OCI-LY1 (cell line): ENCODE measurements at regions not wholly inside any gene's neighbourhood (a gene's known extent, or its start where the extent isn't known, plus 50 kb on each side); places are given as distances from the start of the nearest gene placed in this dataset.

ENCODE experiments used
- H2AFZ ChIP-seq: fragments of 200-600 bp; sonication (generic), shearing (Covaris generic); 2 replicates; pipeline ENCODE4 v1.6.0; 2014; ENCODE audit warnings: antibody characterized with exemption, mild to moderate bottlenecking, low read length
- H3F3A ChIP-seq: fragments of 200-600 bp; sonication (generic), shearing (Covaris generic); 2 replicates; pipeline ENCODE4 v1.6.0; 2014; ENCODE audit warnings: mild to moderate bottlenecking, antibody characterized with exemption, low read length, moderate library complexity; ENCODE audit not compliant: insufficient read depth
- H3K27ac ChIP-seq: fragments of 200-600 bp; sonication (generic); 2 replicates; pipeline ENCODE4 v1.5.1; 2014; ENCODE audit warnings: low read length, mixed run types, mild to moderate bottlenecking, low read depth; ENCODE audit not compliant: poor library complexity, severe bottlenecking
- H3K27me3 ChIP-seq: fragments of 200-600 bp; sonication (generic); 2 replicates; pipeline ENCODE4 v1.6.0; 2014; ENCODE audit warnings: antibody characterized with exemption, mild to moderate bottlenecking, low read length, moderate library complexity; ENCODE audit not compliant: insufficient read depth
- H3K36me3 ChIP-seq: fragments of 200-600 bp; sonication (generic); 2 replicates; pipeline ENCODE4 v1.6.1; 2014; ENCODE audit warnings: mild to moderate bottlenecking, antibody characterized with exemption, low read length, moderate library complexity, mixed read lengths; ENCODE audit not compliant: insufficient read depth
- H3K4me1 ChIP-seq: fragments of 200-600 bp; sonication (generic); 2 replicates; pipeline ENCODE4 v1.5.1; 2014; ENCODE audit warnings: mild to moderate bottlenecking, low read length, moderate library complexity; ENCODE audit not compliant: insufficient read depth, severe bottlenecking
- H3K4me2 ChIP-seq: fragments of 200-600 bp; sonication (generic), shearing (Covaris generic); 2 replicates; pipeline ENCODE4 v1.6.1; 2014; ENCODE audit warnings: low read length
- H3K4me3 ChIP-seq: fragments of 200-600 bp; sonication (generic); 2 replicates; pipeline ENCODE4 v1.5.1; 2014; ENCODE audit warnings: low read length, low read depth, mild to moderate bottlenecking, mixed read lengths; ENCODE audit not compliant: poor library complexity, severe bottlenecking
- H3K79me2 ChIP-seq: fragments of 200-600 bp; shearing (Covaris generic); 2 replicates; pipeline ENCODE4 v1.6.1; 2016; ENCODE audit warnings: mixed run types, low read length, mixed read lengths; ENCODE audit not compliant: insufficient read depth
- H3K9ac ChIP-seq: fragments of 200-600 bp; sonication (generic), shearing (Covaris generic); 2 replicates; pipeline ENCODE4 v1.6.1; 2014; ENCODE audit warnings: mild to moderate bottlenecking, low read length, mixed read lengths
- H3K9me2 ChIP-seq: fragments of 200-600 bp; sonication (generic), shearing (Covaris generic); 2 replicates; pipeline ENCODE4 v1.6.1; 2014; ENCODE audit warnings: low read depth, mild to moderate bottlenecking, low read length, mixed read lengths
- H3K9me3 ChIP-seq: fragments of 200-600 bp; shearing (Covaris generic); 2 replicates; pipeline ENCODE4 v1.6.1; 2014; ENCODE audit warnings: low read length, mixed read lengths
- H4K20me1 ChIP-seq: fragments of 200-600 bp; sonication (generic), shearing (Covaris generic); 2 replicates; pipeline ENCODE4 v1.6.0; 2016; ENCODE audit warnings: mild to moderate bottlenecking, low read length; ENCODE audit not compliant: insufficient read depth
- EZH2 ChIP-seq: fragments of 200-600 bp; sonication (generic), shearing (Covaris generic); IDR thresholded peaks from 2 replicates; pipeline ENCODE4 v1.8.0; 2017; ENCODE audit warnings: borderline replicate concordance, mixed run types, mild to moderate bottlenecking, antibody characterized with exemption, low read length, moderate library complexity, mixed read lengths
- TF ChIP-seq, protein P1 (sequence below): fragments of 200-600 bp; sonication (generic), shearing (Covaris generic); IDR thresholded peaks from 2 replicates; pipeline ENCODE4 v1.5.1; 2017; ENCODE audit warnings: mild to moderate bottlenecking, antibody characterized with exemption, low read length, moderate library complexity, mixed read lengths

DNA sequence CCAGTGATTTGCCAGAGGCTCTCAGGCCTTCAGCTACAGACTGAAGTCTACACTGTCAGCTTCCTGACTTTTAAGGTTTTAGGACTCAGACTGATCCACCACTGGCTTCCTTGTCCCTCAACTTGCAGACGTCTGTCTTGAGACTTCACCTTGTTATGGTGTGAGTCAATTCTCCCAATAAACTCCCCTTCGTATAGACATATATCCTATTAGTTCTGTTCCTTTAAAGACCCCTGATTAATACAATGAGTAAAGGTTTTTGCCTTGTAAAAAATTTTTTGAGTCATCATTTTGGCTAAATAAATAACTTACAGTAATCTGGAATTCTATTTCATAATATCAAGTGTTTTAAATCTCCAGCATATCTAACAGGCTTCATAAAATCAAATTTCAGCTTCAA, 956.3 kb upstream of the CDH6 start:
- no peak overlapping the region for H2AFZ ChIP-seq
- no peaks in the 10 kb centered on the region for H3K27me3 ChIP-seq
- no peak overlapping the region for H3K9ac ChIP-seq
- H4K20me1 ChIP-seq, result no peaks in the 10 kb centered on the region
- H3F3A ChIP-seq, result no peaks in the 10 kb centered on the region
- no peak overlapping the region for H3K4me3 ChIP-seq
- H3K27ac ChIP-seq, result no peak overlapping the region
- no peaks in the 10 kb centered on the region for H3K79me2 ChIP-seq
- H3K9me2 ChIP-seq, result no peaks in the 10 kb centered on the region
- no peaks in the 10 kb centered on the region for H3K9me3 ChIP-seq
- H3K4me1 ChIP-seq, result no peaks in the 10 kb centered on the region
- TF ChIP-seq, protein P1, sequence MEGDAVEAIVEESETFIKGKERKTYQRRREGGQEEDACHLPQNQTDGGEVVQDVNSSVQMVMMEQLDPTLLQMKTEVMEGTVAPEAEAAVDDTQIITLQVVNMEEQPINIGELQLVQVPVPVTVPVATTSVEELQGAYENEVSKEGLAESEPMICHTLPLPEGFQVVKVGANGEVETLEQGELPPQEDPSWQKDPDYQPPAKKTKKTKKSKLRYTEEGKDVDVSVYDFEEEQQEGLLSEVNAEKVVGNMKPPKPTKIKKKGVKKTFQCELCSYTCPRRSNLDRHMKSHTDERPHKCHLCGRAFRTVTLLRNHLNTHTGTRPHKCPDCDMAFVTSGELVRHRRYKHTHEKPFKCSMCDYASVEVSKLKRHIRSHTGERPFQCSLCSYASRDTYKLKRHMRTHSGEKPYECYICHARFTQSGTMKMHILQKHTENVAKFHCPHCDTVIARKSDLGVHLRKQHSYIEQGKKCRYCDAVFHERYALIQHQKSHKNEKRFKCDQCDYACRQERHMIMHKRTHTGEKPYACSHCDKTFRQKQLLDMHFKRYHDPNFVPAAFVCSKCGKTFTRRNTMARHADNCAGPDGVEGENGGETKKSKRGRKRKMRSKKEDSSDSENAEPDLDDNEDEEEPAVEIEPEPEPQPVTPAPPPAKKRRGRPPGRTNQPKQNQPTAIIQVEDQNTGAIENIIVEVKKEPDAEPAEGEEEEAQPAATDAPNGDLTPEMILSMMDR, result no peak
- TF ChIP-seq EZH2, result no peak
- no peaks in the 10 kb centered on the region for H3K36me3 ChIP-seq
- H3K4me2 ChIP-seq, result no peak overlapping the region

GRCh38 chr5:30209755-30210154, 983.7 kb upstream of the CDH6 start:
- no peaks in the 10 kb centered on the region for H3K79me2 ChIP-seq

DNA sequence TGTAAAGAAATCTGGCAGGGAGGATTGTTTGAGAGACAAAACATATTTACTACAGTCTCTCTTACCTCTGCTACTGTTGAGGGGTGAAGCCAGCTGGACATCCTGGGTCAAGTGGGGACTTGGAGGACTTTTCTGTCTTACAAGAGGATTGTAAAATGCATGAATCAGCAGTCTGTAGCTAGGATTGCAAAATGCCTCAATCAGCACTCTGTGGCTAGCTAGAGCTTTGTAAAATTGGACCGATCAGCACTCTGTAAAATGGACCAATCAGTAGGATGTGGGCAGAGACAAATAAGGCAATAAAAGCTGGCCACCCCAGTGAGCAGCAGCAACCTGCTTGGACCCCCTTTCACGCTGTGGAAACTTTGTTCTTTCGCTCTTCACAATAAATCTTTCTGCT, 995.8 kb upstream of the CDH6 start:
- H3F3A ChIP-seq, result no peaks in the 10 kb centered on the region
- H3K9ac ChIP-seq, result no peak overlapping the region
- no peak for TF ChIP-seq EZH2
- TF ChIP-seq, protein P1, result no peak
- no peak overlapping the region for H3K4me3 ChIP-seq
- no peak overlapping the region for H3K27ac ChIP-seq
- H3K4me2 ChIP-seq, result no peak overlapping the region
- no peaks in the 10 kb centered on the region for H3K27me3 ChIP-seq
- no peak overlapping the region for H2AFZ ChIP-seq
- no peaks in the 10 kb centered on the region for H3K36me3 ChIP-seq
- H3K9me3 ChIP-seq, result no peaks in the 10 kb centered on the region
- H3K79me2 ChIP-seq, result no peaks in the 10 kb centered on the region
- H4K20me1 ChIP-seq, result no peaks in the 10 kb centered on the region
- H3K9me2 ChIP-seq, result no peaks in the 10 kb centered on the region
- H3K4me1 ChIP-seq, result no peaks in the 10 kb centered on the region

More at GRCh38 chr5:30209755-30210154, 983.7 kb upstream of the CDH6 start:
- Histone ChIP-seq H3F3A (no peaks in the 10 kb centered on the region), H3K4me2 (no peak overlapping the region), H3K9me2 (no peaks in the 10 kb centered on the region), H2AFZ (no peak overlapping the region), H3K36me3 (no peaks in the 10 kb centered on the region), H3K9ac (no peak overlapping the region), H4K20me1 (no peaks in the 10 kb centered on the region), H3K9me3 (no peaks in the 10 kb centered on the region), H3K27ac (no peak overlapping the region), H3K4me1 (no peaks in the 10 kb centered on the region), H3K27me3 (no peaks in the 10 kb centered on the region), H3K4me3 (no peak overlapping the region)
- TF ChIP-seq, protein P1, result no peak
- TF ChIP-seq EZH2, result no peak
